HEK293T (cell line): ENCODE measurements at regions not wholly inside any gene's neighbourhood (a gene's known extent, or its start where the extent isn't known, plus 50 kb on each side); places are given as distances from the start of the nearest gene placed in this dataset.

Source experiments
- FOXM1 ChIP-seq: fragments of 450-650 bp; IDR thresholded peaks from 2 replicates; pipeline ENCODE4 v1.6.1; 2017; ENCODE audit warnings: mild to moderate bottlenecking, borderline replicate concordance
- HDGF ChIP-seq: fragments of 450-650 bp; IDR thresholded peaks from 2 replicates; pipeline ENCODE4 v1.6.1; 2017; ENCODE audit warnings: antibody characterized with exemption, borderline replicate concordance
- TARDBP ChIP-seq: fragments of 450-650 bp; IDR thresholded peaks from 2 replicates; pipeline ENCODE4 v1.6.1; 2016
- TF ChIP-seq, protein P1 (sequence below): fragments of 450-650 bp; IDR thresholded peaks from 2 replicates; pipeline ENCODE4 v1.6.1; 2016

DNA sequence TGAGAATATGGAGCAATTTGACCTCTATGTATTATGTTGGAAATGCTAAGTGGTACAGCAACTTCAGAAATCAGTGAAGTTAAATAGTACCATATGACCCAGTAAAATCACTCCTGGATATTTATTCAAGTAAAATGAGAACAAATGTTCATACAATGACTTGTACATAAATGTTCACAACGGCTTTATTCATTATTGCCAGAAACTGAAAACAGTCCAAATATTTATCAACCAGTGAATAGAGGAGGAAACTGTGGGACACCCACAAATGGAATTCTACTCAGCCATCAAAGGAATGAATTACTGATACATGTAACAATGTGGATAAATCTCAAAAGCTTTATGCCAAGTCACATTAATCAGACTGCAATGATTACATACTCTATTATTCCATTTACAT lies 416.3 kb downstream of the AASDHPPT start:
- TF ChIP-seq FOXM1 (no peak), HDGF (no peak), TARDBP (no peak)
- TF ChIP-seq, protein P1, sequence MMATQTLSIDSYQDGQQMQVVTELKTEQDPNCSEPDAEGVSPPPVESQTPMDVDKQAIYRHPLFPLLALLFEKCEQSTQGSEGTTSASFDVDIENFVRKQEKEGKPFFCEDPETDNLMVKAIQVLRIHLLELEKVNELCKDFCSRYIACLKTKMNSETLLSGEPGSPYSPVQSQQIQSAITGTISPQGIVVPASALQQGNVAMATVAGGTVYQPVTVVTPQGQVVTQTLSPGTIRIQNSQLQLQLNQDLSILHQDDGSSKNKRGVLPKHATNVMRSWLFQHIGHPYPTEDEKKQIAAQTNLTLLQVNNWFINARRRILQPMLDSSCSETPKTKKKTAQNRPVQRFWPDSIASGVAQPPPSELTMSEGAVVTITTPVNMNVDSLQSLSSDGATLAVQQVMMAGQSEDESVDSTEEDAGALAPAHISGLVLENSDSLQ, result no peak
